K562 (cell line): ENCODE measurements at regions not wholly inside any gene's neighbourhood (a gene's known extent, or its start where the extent isn't known, plus 50 kb on each side); places are given as distances from the start of the nearest gene placed in this dataset.

Source experiments
- ATAC-seq: fragments of 200-7000 bp; cut with Tn5 transposase; 3 replicates; pipeline ENCODE4 v1.9.1; 2020; ENCODE audit warnings: moderate library complexity
- BruUV-seq: library from RNA; stranded (reverse); fragments of 400-500 nt; replicated peaks from 2 replicates; lab custom pipeline; 2021; lab: Mats Ljungman, UMichigan
- CTCF ChIA-PET: fragments of 300-600 bp; formaldehyde crosslinking; extraction: SDS; loops from one replicate; lab custom pipeline; 2021; ENCODE audit warnings: low intra/inter-chr PET ratio; lab: Yijun Ruan, JAX
- POLR2A ChIA-PET: fragments of 300-600, 350-650 bp; sonication (Branson Sonifier 250); formaldehyde crosslinking; extraction: SDS; loops from one replicate; lab custom pipeline; 2021; ENCODE audit warnings: antibody characterized with exemption, inconsistent platforms; lab: Yijun Ruan, JAX
- DNase-seq, 4 experiments: peaks; one replicate each; pipeline versions ENCODE4 v3.0.0 to v3.0.0-alpha.2; 2011 to 2018; ENCODE audit warnings: low spot score in 3 of 4, mixed read lengths in 3 of 4; ENCODE audit errors: extremely low read depth in 1 of 4
- FAIRE-seq: peaks from 2 replicates; lab custom pipeline; 2011; peaks lifted over from hg19 to GRCh38; lab: Jason Lieb, UNC
- H2AFZ ChIP-seq: 2 replicates; pipeline ENCODE4 v1.6.0; 2011; ENCODE audit warnings: low read depth, low read length, control low read depth, inconsistent platforms
- H3K27ac ChIP-seq: fragments of 200-600 bp; 3 replicates; pipeline ENCODE4 v1.8.0; 2011; ENCODE audit warnings: low read depth, mild to moderate bottlenecking, control low read depth, inconsistent platforms, low read length, moderate library complexity, mixed read lengths; ENCODE audit errors: extremely low read depth
- H3K27me3 ChIP-seq, 2 experiments: fragments of 300-600 bp in 1 of 2; 2 replicates in 1 of 2; 3 replicates in 1 of 2; pipeline versions ENCODE4 v1.6.0 to v1.8.0; 2011; ENCODE audit warnings: inconsistent platforms in 2 of 2, low read length in 2 of 2, mild to moderate bottlenecking in 1 of 2, mixed read lengths in 1 of 2, moderate library complexity in 1 of 2; ENCODE audit not compliant: control insufficient read depth in 2 of 2, insufficient read depth in 2 of 2
- H3K36me3 ChIP-seq: fragments of 300-600 bp; 3 replicates; pipeline ENCODE4 v1.8.0; 2011; ENCODE audit warnings: mild to moderate bottlenecking, low read length, inconsistent platforms; ENCODE audit not compliant: control insufficient read depth, insufficient read depth
- H3K4me1 ChIP-seq, 2 experiments: fragments of 200-600 bp in 1 of 2; replicated peaks in 1 of 2; 2 replicates in 1 of 2; 3 replicates in 1 of 2; pipeline versions ENCODE4 v1.5.1 to v1.8.0; 2011; ENCODE audit warnings: inconsistent platforms in 2 of 2, low read length in 2 of 2, mild to moderate bottlenecking in 1 of 2, mixed read lengths in 1 of 2, moderate library complexity in 1 of 2; ENCODE audit not compliant: control insufficient read depth in 2 of 2, insufficient read depth in 2 of 2
- H3K4me2 ChIP-seq: 2 replicates; pipeline ENCODE4 v1.6.1; 2011; ENCODE audit warnings: low read length, control low read depth, inconsistent platforms, mixed read lengths; ENCODE audit not compliant: insufficient read depth
- H3K4me3 ChIP-seq: fragments of 200-600 bp; sonication (generic), shearing (Covaris generic); 2 replicates; pipeline ENCODE4 v1.5.1; 2016; ENCODE audit warnings: control low read depth, inconsistent platforms
- H3K79me2 ChIP-seq: fragments of 200-600 bp; 3 replicates; pipeline ENCODE4 v1.8.0; 2011; ENCODE audit warnings: low read length, inconsistent platforms; ENCODE audit not compliant: control insufficient read depth, insufficient read depth
- H3K9ac ChIP-seq, 2 experiments: 2 replicates each; pipeline versions ENCODE4 v1.6.0 to v1.6.1; 2011; ENCODE audit warnings: low read depth in 2 of 2, low read length in 2 of 2, control low read depth in 1 of 2, inconsistent platforms in 1 of 2, mild to moderate bottlenecking in 1 of 2, mixed read lengths in 1 of 2; ENCODE audit not compliant: insufficient read depth in 1 of 2
- H3K9me1 ChIP-seq: one replicate; pipeline ENCODE4 v1.6.0; 2011; ENCODE audit warnings: inconsistent platforms, mild to moderate bottlenecking, low read length, moderate library complexity; ENCODE audit not compliant: control insufficient read depth, insufficient read depth
- H3K9me3 ChIP-seq: replicated peaks from 2 replicates; pipeline ENCODE4 v1.5.1; 2011; ENCODE audit warnings: low read depth, low read length, inconsistent platforms; ENCODE audit not compliant: control insufficient read depth, insufficient read depth
- H4K20me1 ChIP-seq: replicated peaks from 2 replicates; pipeline ENCODE4 v1.6.1; 2011; ENCODE audit warnings: low read length, inconsistent platforms, mixed read lengths; ENCODE audit not compliant: control insufficient read depth, insufficient read depth
- CBX1 ChIP-seq: sonication (generic); IDR thresholded peaks from 2 replicates; pipeline ENCODE4 v1.6.1; 2016; ENCODE audit warnings: antibody characterized with exemption, low read depth, mild to moderate bottlenecking
- EP400 ChIP-seq: fragments of 450-650 bp; IDR thresholded peaks from 2 replicates; pipeline ENCODE4 v1.6.1; 2017; ENCODE audit warnings: antibody characterized with exemption, mild to moderate bottlenecking, moderate library complexity
- MAZ ChIP-seq, 2 experiments: fragments of 450-650 bp in 1 of 2; sonication (generic) in 1 of 2; formaldehyde crosslinking; IDR thresholded peaks in 1 of 2; conservative IDR thresholded peaks in 1 of 2; 2 replicates each; pipeline versions ENCODE4 v1.4.0 to v1.5.0; 2020; ENCODE audit warnings: mild to moderate bottlenecking in 1 of 2, missing genetic modification reagents in 1 of 2
- MYBL2 ChIP-seq, 2 experiments: fragments of 450-650 bp in 1 of 2; sonication (generic) in 1 of 2; formaldehyde crosslinking in 1 of 2; IDR thresholded peaks; 2 replicates each; pipeline versions ENCODE4 v1.6.1 to v1.8.1; 2017 to 2022; ENCODE audit warnings: borderline replicate concordance in 1 of 2, inconsistent platforms in 1 of 2, low read depth in 1 of 2, mild to moderate bottlenecking in 1 of 2, missing genetic modification reagents in 1 of 2, moderate library complexity in 1 of 2
- NCOR1 ChIP-seq: fragments of 450-650 bp; IDR thresholded peaks from 2 replicates; pipeline ENCODE4 v1.6.1; 2016; ENCODE audit warnings: mild to moderate bottlenecking, moderate library complexity
- NR3C1 ChIP-seq: sonication (generic); formaldehyde crosslinking; IDR thresholded peaks from 2 replicates; pipeline ENCODE4 v1.8.1; 2022; ENCODE audit warnings: missing genetic modification reagents
- PTBP1 ChIP-seq: fragments of 200-400 bp; formaldehyde crosslinking; IDR thresholded peaks from 2 replicates; pipeline ENCODE4 v1.6.1; 2017; ENCODE audit warnings: low read depth, low read length
- SMARCC2 ChIP-seq: fragments of 450-650 bp; IDR thresholded peaks from 2 replicates; pipeline ENCODE4 v1.6.1; 2017; ENCODE audit warnings: antibody characterized with exemption, moderate library complexity, mild to moderate bottlenecking, low read depth
- XRCC5 ChIP-seq: fragments of 200-400 bp; formaldehyde crosslinking; IDR thresholded peaks from 2 replicates; pipeline ENCODE4 v1.6.1; 2017; ENCODE audit warnings: low read depth, mild to moderate bottlenecking, low read length
- ZHX1 ChIP-seq: fragments of 150-350 bp; conservative IDR thresholded peaks from 2 replicates; pipeline ENCODE4 v1.6.1; 2014; ENCODE audit warnings: low read length
- ZNF224 ChIP-seq: sonication (generic); formaldehyde crosslinking; IDR thresholded peaks from 2 replicates; pipeline ENCODE4 v1.8.0; 2022; ENCODE audit warnings: mild to moderate bottlenecking, missing genetic modification reagents
- WGBS: fragments of 100-300 bp; shearing (Covaris generic); methylation state at CpG from one replicate; pipeline ENCODE4 v1.1.6; 2016; ENCODE audit warnings: low coverage, mixed read lengths; ENCODE audit not compliant: insufficient coverage; ENCODE audit errors: missing lambda C conversion rate; 5-methylcytosine and 5-hydroxymethylcytosine counted together
- in situ Hi-C: fragments of 300-500 bp; cut with MboI; formaldehyde crosslinking; loops from 4 replicates; pipeline ENCODE4 v1.15.0; 2018; ENCODE audit warnings: inconsistent platforms, mixed read lengths
- intact Hi-C: fragments of 100-400 bp; cut with micrococcal nuclease; formaldehyde crosslinking; loops from 2 replicates; pipeline ENCODE4 v1.14.2; 2022
- TF ChIP-seq, protein P1 (sequence below), 2 experiments: fragments of 150-350 bp in 1 of 2; IDR thresholded peaks; 2 replicates each; pipeline ENCODE4 v1.6.1; 2012 to 2016; ENCODE audit warnings: low read depth in 2 of 2, low read length in 2 of 2, mild to moderate bottlenecking in 1 of 2, moderate library complexity in 1 of 2

GRCh38 chr4:42733380-42733779, 76.5 kb upstream of the ATP8A1 start:
- Histone ChIP-seq H2AFZ (no peak overlapping the region), H3K27ac (no peak overlapping the region), H3K4me1 (no peaks in the 10 kb centered on the region), H3K9ac (no peak overlapping the region), H3K9me1 (no peaks in the 10 kb centered on the region), H3K9me3 (no peaks in the 10 kb centered on the region), H3K27me3 (no peaks in the 10 kb centered on the region), H3K36me3 (no peaks in the 10 kb centered on the region), H3K4me2 (no peak overlapping the region), H3K4me3 (no peak overlapping the region), H3K79me2 (no peaks in the 10 kb centered on the region), H4K20me1 (no peaks in the 10 kb centered on the region)
- no TSS peak for BruUV-seq
- ChIA-PET POLR2A (no interaction called here), CTCF (no interaction called here)
- 0% methylated on average over 2 of the region's 2 CpGs for WGBS
- intact Hi-C loops: no loop called here
- DNase-seq: no peak
- ATAC-seq: no peak
- in situ Hi-C loops: no loop called here
- FAIRE-seq: no peak
- TF ChIP-seq CBX1 (no peak), XRCC5 (no peak), ZHX1 (no peak), MYBL2 (IDR thresholded peaks at IDR 0.05; ENCODE audit: low read depth) (no peak), MYBL2 (CRISPR knock-in tag; IDR thresholded peaks at IDR 0.05; ENCODE audit: borderline replicate concordance) (no peak), NR3C1 (CRISPR knock-in tag) (no peak), EP400 (no peak), SMARCC2 (no peak), NCOR1 (no peak), MAZ (CRISPR knock-in tag; conservative IDR thresholded peaks at IDR 0.05 in 1 of 2, IDR thresholded peaks at IDR 0.05 in 1 of 2) (no peak), PTBP1 (no peak), ZNF224 (no peak)
- TF ChIP-seq, protein P1, sequence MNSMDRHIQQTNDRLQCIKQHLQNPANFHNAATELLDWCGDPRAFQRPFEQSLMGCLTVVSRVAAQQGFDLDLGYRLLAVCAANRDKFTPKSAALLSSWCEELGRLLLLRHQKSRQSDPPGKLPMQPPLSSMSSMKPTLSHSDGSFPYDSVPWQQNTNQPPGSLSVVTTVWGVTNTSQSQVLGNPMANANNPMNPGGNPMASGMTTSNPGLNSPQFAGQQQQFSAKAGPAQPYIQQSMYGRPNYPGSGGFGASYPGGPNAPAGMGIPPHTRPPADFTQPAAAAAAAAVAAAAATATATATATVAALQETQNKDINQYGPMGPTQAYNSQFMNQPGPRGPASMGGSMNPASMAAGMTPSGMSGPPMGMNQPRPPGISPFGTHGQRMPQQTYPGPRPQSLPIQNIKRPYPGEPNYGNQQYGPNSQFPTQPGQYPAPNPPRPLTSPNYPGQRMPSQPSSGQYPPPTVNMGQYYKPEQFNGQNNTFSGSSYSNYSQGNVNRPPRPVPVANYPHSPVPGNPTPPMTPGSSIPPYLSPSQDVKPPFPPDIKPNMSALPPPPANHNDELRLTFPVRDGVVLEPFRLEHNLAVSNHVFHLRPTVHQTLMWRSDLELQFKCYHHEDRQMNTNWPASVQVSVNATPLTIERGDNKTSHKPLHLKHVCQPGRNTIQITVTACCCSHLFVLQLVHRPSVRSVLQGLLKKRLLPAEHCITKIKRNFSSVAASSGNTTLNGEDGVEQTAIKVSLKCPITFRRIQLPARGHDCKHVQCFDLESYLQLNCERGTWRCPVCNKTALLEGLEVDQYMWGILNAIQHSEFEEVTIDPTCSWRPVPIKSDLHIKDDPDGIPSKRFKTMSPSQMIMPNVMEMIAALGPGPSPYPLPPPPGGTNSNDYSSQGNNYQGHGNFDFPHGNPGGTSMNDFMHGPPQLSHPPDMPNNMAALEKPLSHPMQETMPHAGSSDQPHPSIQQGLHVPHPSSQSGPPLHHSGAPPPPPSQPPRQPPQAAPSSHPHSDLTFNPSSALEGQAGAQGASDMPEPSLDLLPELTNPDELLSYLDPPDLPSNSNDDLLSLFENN (IDR thresholded peaks at IDR 0.05; ENCODE audit: low read depth in 2 of 2, low read length in 2 of 2): no peak
